HG02623 (cell line): ENCODE measurements at regions not wholly inside any gene's neighbourhood (a gene's known extent, or its start where the extent isn't known, plus 50 kb on each side); places are given as distances from the start of the nearest gene placed in this dataset.
"Not testable (repeated sequence)": the region's sequence is repeated elsewhere in the genome, so short reads cannot be mapped to it uniquely, and the experiment has no call there.

ENCODE experiments used
- ATAC-seq: cut with Tn5 transposase; IDR thresholded peaks from one replicate; pipeline ENCODE4 v1.9.1; 2021; ENCODE audit warnings: moderate library complexity; ENCODE audit not compliant: unreplicated experiment

GRCh38 chr10:43921478-43921877 is 272.8 kb upstream of the ZNF32 start:
- ATAC-seq = no peak

GRCh38 chr10:43920236-43920758 is 271.6 kb upstream of the ZNF32 start:
- not testable (repeated sequence) for ATAC-seq

GRCh38 chr10:43913676-43914235 is 265.1 kb upstream of the ZNF32 start:
- ATAC-seq = no peak

GRCh38 chr10:43912469-43912868 is 263.8 kb upstream of the ZNF32 start:
- no peak for ATAC-seq

GRCh38 chr10:43906490-43906889 is 257.8 kb upstream of the ZNF32 start:
- no peak for ATAC-seq

- ATAC-seq = no peak
Observed at GRCh38 chr10:43905512-43906236, 257.0 kb upstream of the ZNF32 start.

- no peak for ATAC-seq
Observed at GRCh38 chr10:43904844-43905243, 256.2 kb upstream of the ZNF32 start.

- no peak for ATAC-seq
Observed at GRCh38 chr10:43904301-43904700, 255.6 kb upstream of the ZNF32 start.

- no peak for ATAC-seq
Observed at GRCh38 chr10:43903451-43903850, 254.8 kb upstream of the ZNF32 start.

GRCh38 chr10:43902842-43903241 is 254.2 kb upstream of the ZNF32 start:
- no peak for ATAC-seq

- ATAC-seq = no peak
Observed at GRCh38 chr10:43901744-43902504, 253.2 kb upstream of the ZNF32 start.

GRCh38 chr10:43901302-43901701 is 252.6 kb upstream of the ZNF32 start:
- no peak for ATAC-seq

GRCh38 chr10:43900571-43900970 is 251.9 kb upstream of the ZNF32 start:
- ATAC-seq = no peak

GRCh38 chr10:43899224-43899959 is 250.7 kb upstream of the ZNF32 start:
- no peak for ATAC-seq

GRCh38 chr10:43898592-43898991 is 249.9 kb upstream of the ZNF32 start:
- no peak for ATAC-seq

GRCh38 chr10:43897765-43898419 is 249.2 kb upstream of the ZNF32 start:
- ATAC-seq = no peak

- no peak for ATAC-seq
Observed at GRCh38 chr10:43892062-43892770, 243.5 kb upstream of the ZNF32 start.

GRCh38 chr10:43891241-43891640 is 242.6 kb upstream of the ZNF32 start:
- no peak for ATAC-seq

GRCh38 chr10:43890124-43890523 is 241.4 kb upstream of the ZNF32 start:
- ATAC-seq = no peak

GRCh38 chr10:43888586-43888985 is 239.9 kb upstream of the ZNF32 start:
- no peak for ATAC-seq
